ENCODE measurements at regions not wholly inside any gene's neighbourhood (a gene's known extent, or its start where the extent isn't known, plus 50 kb on each side); places are given as distances from the start of the nearest gene placed in this dataset.

- H3K9me3 ChIP-seq (ENCODE audit: control insufficient read depth in 1 of 2, insufficient read depth in 1 of 2, low read length in 2 of 2), result no peaks in the 10 kb centered on the region
- TF ChIP-seq, protein P1, sequence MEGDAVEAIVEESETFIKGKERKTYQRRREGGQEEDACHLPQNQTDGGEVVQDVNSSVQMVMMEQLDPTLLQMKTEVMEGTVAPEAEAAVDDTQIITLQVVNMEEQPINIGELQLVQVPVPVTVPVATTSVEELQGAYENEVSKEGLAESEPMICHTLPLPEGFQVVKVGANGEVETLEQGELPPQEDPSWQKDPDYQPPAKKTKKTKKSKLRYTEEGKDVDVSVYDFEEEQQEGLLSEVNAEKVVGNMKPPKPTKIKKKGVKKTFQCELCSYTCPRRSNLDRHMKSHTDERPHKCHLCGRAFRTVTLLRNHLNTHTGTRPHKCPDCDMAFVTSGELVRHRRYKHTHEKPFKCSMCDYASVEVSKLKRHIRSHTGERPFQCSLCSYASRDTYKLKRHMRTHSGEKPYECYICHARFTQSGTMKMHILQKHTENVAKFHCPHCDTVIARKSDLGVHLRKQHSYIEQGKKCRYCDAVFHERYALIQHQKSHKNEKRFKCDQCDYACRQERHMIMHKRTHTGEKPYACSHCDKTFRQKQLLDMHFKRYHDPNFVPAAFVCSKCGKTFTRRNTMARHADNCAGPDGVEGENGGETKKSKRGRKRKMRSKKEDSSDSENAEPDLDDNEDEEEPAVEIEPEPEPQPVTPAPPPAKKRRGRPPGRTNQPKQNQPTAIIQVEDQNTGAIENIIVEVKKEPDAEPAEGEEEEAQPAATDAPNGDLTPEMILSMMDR (IDR thresholded peaks at IDR 0.05), result no peak
- Mint-ChIP-seq H3K9me3 (no peaks in the 10 kb centered on the region), H3K36me3 (ENCODE audit: low read depth) (no peaks in the 10 kb centered on the region), H3K4me3 (no peak overlapping the region), H3K4me1 (ENCODE audit: low read depth) (no peaks in the 10 kb centered on the region), H3K27ac (no peak overlapping the region), H3K27me3 (peaks cover 30% of the 10 kb centered on the region)
- ATAC-seq (ENCODE audit: poor library complexity), result no peak
- ChIA-PET CTCF (no interaction called here), POLR2A (no interaction called here)
- intact Hi-C loops (cut with DNase I, micrococcal nuclease), result no loop called here
- no peaks in the 10 kb centered on the region for H3K4me1 ChIP-seq (ENCODE audit: insufficient read depth, low read length)
- no peak for DNase-seq
- H3K4me3 ChIP-seq (ENCODE audit: low read length), result no peak overlapping the region
- peaks cover 0 to under 1% of the 10 kb centered on the region in 2 experiments for H3K27me3 ChIP-seq (ENCODE audit: control insufficient read depth in 1 of 2, insufficient read depth in 2 of 2, low read length in 2 of 2)
- no peak overlapping the region for H3K27ac ChIP-seq (ENCODE audit: low read depth in 1 of 2, low read length in 2 of 2)
- H3K36me3 ChIP-seq (ENCODE audit: insufficient read depth, low read length), result no peaks in the 10 kb centered on the region
These were observed 102.1 kb downstream of the CXCL12 start for GRCh38 chr10:44282626-44283300.

DNA sequence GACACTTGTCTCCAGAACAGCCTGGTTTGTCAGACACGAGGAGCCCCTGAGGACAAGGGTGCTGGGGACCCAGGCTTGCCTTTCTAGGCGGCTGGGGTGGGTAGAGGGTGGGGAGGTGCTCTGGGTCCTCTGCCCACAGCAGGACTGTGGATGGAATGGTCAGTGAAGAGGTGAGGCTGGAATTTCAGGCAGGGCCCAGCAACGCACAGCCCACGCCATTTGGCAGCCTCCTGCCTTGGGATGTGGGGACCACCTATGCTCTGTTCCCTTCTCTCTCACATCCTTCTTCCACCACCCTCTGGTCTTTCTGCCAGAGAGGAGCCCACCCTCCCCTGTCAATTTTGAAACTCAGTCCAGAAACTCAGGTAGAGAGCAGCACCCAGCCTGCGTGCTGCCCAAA is 103.2 kb downstream of the CXCL12 start:
- Mint-ChIP-seq H3K36me3 (ENCODE audit: low read depth) (no peaks in the 10 kb centered on the region), H3K4me1 (ENCODE audit: low read depth) (no peaks in the 10 kb centered on the region), H3K27me3 (peaks cover 23% of the 10 kb centered on the region), H3K27ac (no peak overlapping the region), H3K4me3 (no peak overlapping the region), H3K9me3 (peaks cover 2% of the 10 kb centered on the region)
- Histone ChIP-seq H3K36me3 (ENCODE audit: insufficient read depth, low read length) (no peaks in the 10 kb centered on the region), H3K4me3 (ENCODE audit: low read length) (no peak overlapping the region), H3K27me3 (ENCODE audit: control insufficient read depth in 1 of 2, insufficient read depth in 2 of 2, low read length in 2 of 2) (no peaks in the 10 kb centered on the region), H3K27ac (ENCODE audit: low read depth in 1 of 2, low read length in 2 of 2) (no peak overlapping the region), H3K9me3 (ENCODE audit: control insufficient read depth in 1 of 2, insufficient read depth in 1 of 2, low read length in 2 of 2) (no peaks in the 10 kb centered on the region), H3K4me1 (ENCODE audit: insufficient read depth, low read length) (no peaks in the 10 kb centered on the region)
- intact Hi-C loops (cut with DNase I, micrococcal nuclease), result no loop called here
- DNase-seq (no peak), ATAC-seq (ENCODE audit: poor library complexity) (no peak)
- TF ChIP-seq, protein P1 (IDR thresholded peaks at IDR 0.05), result no peak
- CTCF ChIA-PET, result no interaction called here
- POLR2A ChIA-PET, result no interaction called here

GRCh38 chr10:44281089-44281613 is 103.7 kb downstream of the CXCL12 start:
- TF ChIP-seq, protein P1 (IDR thresholded peaks at IDR 0.05), result no peak
- no peaks in the 10 kb centered on the region for H3K36me3 Mint-ChIP-seq (ENCODE audit: low read depth)
- H3K4me3 Mint-ChIP-seq, result no peak overlapping the region
- H3K27me3 Mint-ChIP-seq, result peaks cover 20% of the 10 kb centered on the region
- Histone ChIP-seq H3K9me3 (ENCODE audit: control insufficient read depth in 1 of 2, insufficient read depth in 1 of 2, low read length in 2 of 2) (no peaks in the 10 kb centered on the region), H3K27ac (ENCODE audit: low read depth in 1 of 2, low read length in 2 of 2) (no peak overlapping the region), H3K4me1 (ENCODE audit: insufficient read depth, low read length) (no peaks in the 10 kb centered on the region), H3K4me3 (ENCODE audit: low read length) (no peak overlapping the region), H3K36me3 (ENCODE audit: insufficient read depth, low read length) (no peaks in the 10 kb centered on the region), H3K27me3 (ENCODE audit: control insufficient read depth in 1 of 2, insufficient read depth in 2 of 2, low read length in 2 of 2) (no peaks in the 10 kb centered on the region)
- ATAC-seq (ENCODE audit: poor library complexity), result no peak
- H3K9me3 Mint-ChIP-seq, result peaks cover 3% of the 10 kb centered on the region
- ChIA-PET CTCF (no interaction called here), POLR2A (no interaction called here)
- no peak overlapping the region for H3K27ac Mint-ChIP-seq
- intact Hi-C loops (cut with DNase I, micrococcal nuclease), result no loop called here
- H3K4me1 Mint-ChIP-seq (ENCODE audit: low read depth), result no peaks in the 10 kb centered on the region
- no peak for DNase-seq

Measured in CD4-positive, alpha-beta T cell (primary cell).